ENCODE measurements at regions not wholly inside any gene's neighbourhood (a gene's known extent, or its start where the extent isn't known, plus 50 kb on each side); places are given as distances from the start of the nearest gene placed in this dataset.

- DNase-seq (ENCODE audit: low spot score) = no peak
- TF ChIP-seq CTCF (IDR thresholded peaks at IDR 0.05; ENCODE audit: unreplicated experiment) = no peak
- Mint-ChIP-seq H3K4me1 (ENCODE audit: unreplicated experiment) (no peaks in the 10 kb centered on the region), H3K27ac (ENCODE audit: unreplicated experiment) (no peak overlapping the region), H3K27me3 (ENCODE audit: unreplicated experiment) (peaks cover 5% of the 10 kb centered on the region), H3K4me3 (ENCODE audit: unreplicated experiment) (no peak overlapping the region), H3K9me3 (ENCODE audit: unreplicated experiment) (no peaks in the 10 kb centered on the region), H3K36me3 (ENCODE audit: low read depth, unreplicated experiment) (peaks cover 12% of the 10 kb centered on the region)
Measured at GRCh38 chr10:125575843-125576242, 107.1 kb downstream of the TEX36 start.

- Mint-ChIP-seq H3K27ac (ENCODE audit: unreplicated experiment) (no peak overlapping the region), H3K4me3 (ENCODE audit: unreplicated experiment) (no peak overlapping the region), H3K36me3 (ENCODE audit: low read depth, unreplicated experiment) (peaks cover 3% of the 10 kb centered on the region), H3K9me3 (ENCODE audit: unreplicated experiment) (no peaks in the 10 kb centered on the region), H3K4me1 (ENCODE audit: unreplicated experiment) (no peaks in the 10 kb centered on the region), H3K27me3 (ENCODE audit: unreplicated experiment) (peaks cover 5% of the 10 kb centered on the region)
- TF ChIP-seq CTCF (IDR thresholded peaks at IDR 0.05; ENCODE audit: unreplicated experiment) = no peak
- no peak for DNase-seq (ENCODE audit: low spot score)
Measured at GRCh38 chr10:125568156-125568555, 114.8 kb downstream of the TEX36 start.

- Mint-ChIP-seq H3K9me3 (ENCODE audit: unreplicated experiment) (no peaks in the 10 kb centered on the region), H3K27me3 (ENCODE audit: unreplicated experiment) (peaks cover 5% of the 10 kb centered on the region), H3K36me3 (ENCODE audit: low read depth, unreplicated experiment) (peaks cover 3% of the 10 kb centered on the region), H3K4me1 (ENCODE audit: unreplicated experiment) (no peaks in the 10 kb centered on the region), H3K27ac (ENCODE audit: unreplicated experiment) (no peak overlapping the region), H3K4me3 (ENCODE audit: unreplicated experiment) (no peak overlapping the region)
- no peak for DNase-seq (ENCODE audit: low spot score)
- TF ChIP-seq CTCF (IDR thresholded peaks at IDR 0.05; ENCODE audit: unreplicated experiment) = no peak
Measured at GRCh38 chr10:125567529-125567928, 115.4 kb downstream of the TEX36 start.

- H3K4me3 Mint-ChIP-seq (ENCODE audit: unreplicated experiment) = no peak overlapping the region
- H3K4me1 Mint-ChIP-seq (ENCODE audit: unreplicated experiment) = no peaks in the 10 kb centered on the region
- no peak overlapping the region for H3K27ac Mint-ChIP-seq (ENCODE audit: unreplicated experiment)
- H3K9me3 Mint-ChIP-seq (ENCODE audit: unreplicated experiment) = no peaks in the 10 kb centered on the region
- peaks cover 3% of the 10 kb centered on the region for H3K36me3 Mint-ChIP-seq (ENCODE audit: low read depth, unreplicated experiment)
- H3K27me3 Mint-ChIP-seq (ENCODE audit: unreplicated experiment) = peaks cover 5% of the 10 kb centered on the region
- TF ChIP-seq CTCF (IDR thresholded peaks at IDR 0.05; ENCODE audit: unreplicated experiment) = no peak
- no peak for DNase-seq (ENCODE audit: low spot score)
Measured at GRCh38 chr10:125565046-125565445, 117.9 kb downstream of the TEX36 start.

- Mint-ChIP-seq H3K27ac (ENCODE audit: unreplicated experiment) (no peak overlapping the region), H3K4me1 (ENCODE audit: unreplicated experiment) (no peaks in the 10 kb centered on the region), H3K27me3 (ENCODE audit: unreplicated experiment) (peaks cover 5% of the 10 kb centered on the region), H3K9me3 (ENCODE audit: unreplicated experiment) (no peaks in the 10 kb centered on the region), H3K4me3 (ENCODE audit: unreplicated experiment) (no peak overlapping the region), H3K36me3 (ENCODE audit: low read depth, unreplicated experiment) (peaks cover 3% of the 10 kb centered on the region)
- no peak for DNase-seq (ENCODE audit: low spot score)
- TF ChIP-seq CTCF (IDR thresholded peaks at IDR 0.05; ENCODE audit: unreplicated experiment) = no peak
Measured at GRCh38 chr10:125564570-125564969, 118.4 kb downstream of the TEX36 start.

Measured in endothelial cell (in vitro differentiated cells).